NCI-H526 treated with DMSO at 0.1 percent for 48 hours (cell line): ENCODE measurements at regions not wholly inside any gene's neighbourhood (a gene's known extent, or its start where the extent isn't known, plus 50 kb on each side); places are given as distances from the start of the nearest gene placed in this dataset.

ENCODE experiments used
- DNase-seq: peaks from one replicate; lab custom pipeline; 2025; lab: John Stamatoyannopoulos, UW

GRCh38 chr18:44135741-44136140 lies 544.9 kb upstream of the SETBP1 start:
- no peak for DNase-seq

- DNase-seq: no peak
These were observed 544.4 kb upstream of the SETBP1 start for GRCh38 chr18:44136326-44136725.

- DNase-seq: no peak
These were observed 537.6 kb upstream of the SETBP1 start for GRCh38 chr18:44143072-44143471.

GRCh38 chr18:44149706-44150105 lies 531.0 kb upstream of the SETBP1 start:
- DNase-seq: no peak

GRCh38 chr18:44153981-44154380 lies 526.7 kb upstream of the SETBP1 start:
- DNase-seq: no peak

- DNase-seq: no peak
These were observed 524.6 kb upstream of the SETBP1 start for GRCh38 chr18:44156126-44156525.

GRCh38 chr18:44156776-44157335 lies 523.8 kb upstream of the SETBP1 start:
- DNase-seq: no peak

- no peak for DNase-seq
These were observed 510.3 kb upstream of the SETBP1 start for GRCh38 chr18:44170208-44170880.

GRCh38 chr18:44171301-44171700 lies 509.4 kb upstream of the SETBP1 start:
- DNase-seq: no peak

- no peak for DNase-seq
These were observed 504.8 kb upstream of the SETBP1 start for GRCh38 chr18:44175891-44176290.

GRCh38 chr18:44178476-44178875 lies 502.2 kb upstream of the SETBP1 start:
- DNase-seq: no peak

GRCh38 chr18:44179693-44180092 lies 501.0 kb upstream of the SETBP1 start:
- DNase-seq: no peak

- no peak for DNase-seq
These were observed 500.0 kb upstream of the SETBP1 start for GRCh38 chr18:44180683-44181082.

- no peak for DNase-seq
These were observed 498.5 kb upstream of the SETBP1 start for GRCh38 chr18:44181951-44182747.

- DNase-seq: no peak
These were observed 494.7 kb upstream of the SETBP1 start for GRCh38 chr18:44186001-44186400.

GRCh38 chr18:44187090-44187489 lies 493.6 kb upstream of the SETBP1 start:
- no peak for DNase-seq

- no peak for DNase-seq
These were observed 485.1 kb upstream of the SETBP1 start for GRCh38 chr18:44195394-44196140.

- DNase-seq: no peak
These were observed 482.7 kb upstream of the SETBP1 start for GRCh38 chr18:44197832-44198611.

- no peak for DNase-seq
These were observed 481.9 kb upstream of the SETBP1 start for GRCh38 chr18:44198612-44199284.

- DNase-seq: no peak
These were observed 467.4 kb upstream of the SETBP1 start for GRCh38 chr18:44213293-44213692.

- DNase-seq: no peak
These were observed 466.3 kb upstream of the SETBP1 start for GRCh38 chr18:44214396-44214795.
